Loucy (cell line): ENCODE measurements at regions not wholly inside any gene's neighbourhood (a gene's known extent, or its start where the extent isn't known, plus 50 kb on each side); places are given as distances from the start of the nearest gene placed in this dataset.

Experiments used
- EZH2phosphoT487 ChIP-seq: fragments of 200-600 bp; IDR thresholded peaks from 2 replicates; pipeline ENCODE4 v1.6.1; 2018; ENCODE audit warnings: antibody characterized with exemption, mild to moderate bottlenecking, moderate library complexity, borderline replicate concordance
- TF ChIP-seq, protein P1 (sequence below): fragments of 200-600 bp; sonication (generic); conservative IDR thresholded peaks from 2 replicates; pipeline ENCODE4 v1.5.1; 2014; ENCODE audit warnings: mild to moderate bottlenecking, antibody characterized with exemption, low read length

DNA sequence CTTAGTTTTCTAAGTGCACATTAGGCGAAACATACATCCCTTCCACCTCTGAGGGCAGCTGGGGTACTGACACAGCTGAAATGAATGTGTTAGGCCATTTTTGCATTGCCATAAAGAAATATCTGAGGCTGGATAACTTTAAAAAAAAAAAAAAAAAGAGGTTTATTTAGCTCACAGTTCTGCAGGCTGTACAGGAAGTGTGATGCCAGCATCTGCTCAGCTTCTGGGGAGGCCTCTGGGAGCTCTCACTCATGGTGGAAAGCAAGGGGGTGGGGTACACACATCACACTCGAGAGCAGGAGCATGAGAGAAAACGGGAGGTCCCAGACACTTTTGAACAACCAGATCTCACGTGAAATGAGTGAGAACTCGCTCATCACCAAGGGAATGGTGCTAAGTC, 158.1 kb downstream of the PSMG1 start:
- TF ChIP-seq, protein P1, sequence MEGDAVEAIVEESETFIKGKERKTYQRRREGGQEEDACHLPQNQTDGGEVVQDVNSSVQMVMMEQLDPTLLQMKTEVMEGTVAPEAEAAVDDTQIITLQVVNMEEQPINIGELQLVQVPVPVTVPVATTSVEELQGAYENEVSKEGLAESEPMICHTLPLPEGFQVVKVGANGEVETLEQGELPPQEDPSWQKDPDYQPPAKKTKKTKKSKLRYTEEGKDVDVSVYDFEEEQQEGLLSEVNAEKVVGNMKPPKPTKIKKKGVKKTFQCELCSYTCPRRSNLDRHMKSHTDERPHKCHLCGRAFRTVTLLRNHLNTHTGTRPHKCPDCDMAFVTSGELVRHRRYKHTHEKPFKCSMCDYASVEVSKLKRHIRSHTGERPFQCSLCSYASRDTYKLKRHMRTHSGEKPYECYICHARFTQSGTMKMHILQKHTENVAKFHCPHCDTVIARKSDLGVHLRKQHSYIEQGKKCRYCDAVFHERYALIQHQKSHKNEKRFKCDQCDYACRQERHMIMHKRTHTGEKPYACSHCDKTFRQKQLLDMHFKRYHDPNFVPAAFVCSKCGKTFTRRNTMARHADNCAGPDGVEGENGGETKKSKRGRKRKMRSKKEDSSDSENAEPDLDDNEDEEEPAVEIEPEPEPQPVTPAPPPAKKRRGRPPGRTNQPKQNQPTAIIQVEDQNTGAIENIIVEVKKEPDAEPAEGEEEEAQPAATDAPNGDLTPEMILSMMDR, result no peak
- no peak for TF ChIP-seq EZH2phosphoT487
